ENCODE measurements at regions not wholly inside any gene's neighbourhood (a gene's known extent, or its start where the extent isn't known, plus 50 kb on each side); places are given as distances from the start of the nearest gene placed in this dataset.

DNA sequence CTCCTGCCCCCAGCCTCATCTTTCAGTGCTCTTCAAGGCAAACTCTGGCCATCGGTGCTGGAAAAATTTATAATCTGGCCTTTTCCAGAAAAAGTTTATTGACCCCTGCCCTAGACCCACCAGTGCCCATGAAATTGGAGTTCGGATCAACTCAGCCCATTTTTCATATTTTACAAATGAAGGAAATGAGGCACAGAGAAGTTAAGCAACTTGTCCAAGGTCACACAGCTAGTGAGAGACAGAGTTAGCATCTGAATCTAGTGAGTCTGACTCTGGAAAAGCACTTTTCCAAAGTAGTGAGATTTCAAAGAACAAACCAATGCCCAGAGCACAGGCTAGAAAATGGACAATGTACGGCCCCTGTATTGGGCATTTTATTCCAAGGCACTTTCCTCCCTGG, 69.4 kb upstream of the TLE3 start:
- DNase-seq (ENCODE audit: low read depth, low spot score), result no peak
- POLR2A ChIA-PET, result no interaction called here

DNA sequence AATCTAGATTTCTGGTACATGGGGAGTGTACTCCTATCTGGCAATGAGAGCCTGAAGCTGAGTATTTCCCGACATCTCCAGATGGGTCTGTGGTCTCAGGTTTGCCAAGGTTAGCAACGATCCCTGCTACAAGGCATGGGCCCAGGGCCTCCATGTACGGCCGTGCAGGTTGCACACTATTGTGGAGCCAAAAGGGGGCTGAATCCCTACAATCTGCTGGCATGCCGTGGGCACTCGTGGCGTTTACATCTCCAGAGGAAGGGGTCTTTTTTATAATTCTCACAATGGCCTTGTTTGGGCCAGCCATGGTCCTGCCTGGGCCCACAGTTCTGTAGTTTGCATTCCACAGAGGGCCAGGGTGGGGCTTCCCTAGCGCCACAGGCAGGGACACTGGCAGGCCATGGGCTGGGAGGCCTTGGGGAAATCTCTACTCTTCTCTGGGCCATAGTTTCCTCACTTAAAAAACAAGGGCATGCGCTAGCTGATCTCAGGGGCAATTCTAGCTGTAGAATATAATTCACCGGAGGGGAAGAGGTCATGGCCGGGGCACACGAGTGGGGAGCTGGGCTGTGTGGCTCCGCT, 68.9 kb upstream of the TLE3 start:
- Histone ChIP-seq H3K4me3 (ENCODE audit: low read depth, low read length) (no peak overlapping the region), H3K9me3 (ENCODE audit: control insufficient read depth, insufficient read depth, low read length) (peaks cover 4% of the 10 kb centered on the region), H3K27ac (ENCODE audit: low read depth, low read length) (no peak overlapping the region), H3K27me3 (ENCODE audit: control insufficient read depth, insufficient read depth, low read length) (peaks cover 11% of the 10 kb centered on the region)
- DNase-seq (ENCODE audit: low read depth, low spot score), result no peak
- TF ChIP-seq, protein P1, sequence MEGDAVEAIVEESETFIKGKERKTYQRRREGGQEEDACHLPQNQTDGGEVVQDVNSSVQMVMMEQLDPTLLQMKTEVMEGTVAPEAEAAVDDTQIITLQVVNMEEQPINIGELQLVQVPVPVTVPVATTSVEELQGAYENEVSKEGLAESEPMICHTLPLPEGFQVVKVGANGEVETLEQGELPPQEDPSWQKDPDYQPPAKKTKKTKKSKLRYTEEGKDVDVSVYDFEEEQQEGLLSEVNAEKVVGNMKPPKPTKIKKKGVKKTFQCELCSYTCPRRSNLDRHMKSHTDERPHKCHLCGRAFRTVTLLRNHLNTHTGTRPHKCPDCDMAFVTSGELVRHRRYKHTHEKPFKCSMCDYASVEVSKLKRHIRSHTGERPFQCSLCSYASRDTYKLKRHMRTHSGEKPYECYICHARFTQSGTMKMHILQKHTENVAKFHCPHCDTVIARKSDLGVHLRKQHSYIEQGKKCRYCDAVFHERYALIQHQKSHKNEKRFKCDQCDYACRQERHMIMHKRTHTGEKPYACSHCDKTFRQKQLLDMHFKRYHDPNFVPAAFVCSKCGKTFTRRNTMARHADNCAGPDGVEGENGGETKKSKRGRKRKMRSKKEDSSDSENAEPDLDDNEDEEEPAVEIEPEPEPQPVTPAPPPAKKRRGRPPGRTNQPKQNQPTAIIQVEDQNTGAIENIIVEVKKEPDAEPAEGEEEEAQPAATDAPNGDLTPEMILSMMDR (IDR thresholded peaks at IDR 0.05; ENCODE audit: low read depth, low read length), result no peak
- ChIA-PET POLR2A (no interaction called here), CTCF (no interaction called here)

More for the DNA sequence above, 69.4 kb upstream of the TLE3 start:
- CTCF ChIA-PET, result no interaction called here
- TF ChIP-seq, protein P1 (IDR thresholded peaks at IDR 0.05; ENCODE audit: low read depth, low read length), result no peak
- H3K9me3 ChIP-seq (ENCODE audit: control insufficient read depth, insufficient read depth, low read length), result peaks cover 4% of the 10 kb centered on the region
- H3K4me3 ChIP-seq (ENCODE audit: low read depth, low read length), result no peak overlapping the region
- H3K27ac ChIP-seq (ENCODE audit: low read depth, low read length), result no peak overlapping the region
- H3K27me3 ChIP-seq (ENCODE audit: control insufficient read depth, insufficient read depth, low read length), result peaks cover 17% of the 10 kb centered on the region

DNA sequence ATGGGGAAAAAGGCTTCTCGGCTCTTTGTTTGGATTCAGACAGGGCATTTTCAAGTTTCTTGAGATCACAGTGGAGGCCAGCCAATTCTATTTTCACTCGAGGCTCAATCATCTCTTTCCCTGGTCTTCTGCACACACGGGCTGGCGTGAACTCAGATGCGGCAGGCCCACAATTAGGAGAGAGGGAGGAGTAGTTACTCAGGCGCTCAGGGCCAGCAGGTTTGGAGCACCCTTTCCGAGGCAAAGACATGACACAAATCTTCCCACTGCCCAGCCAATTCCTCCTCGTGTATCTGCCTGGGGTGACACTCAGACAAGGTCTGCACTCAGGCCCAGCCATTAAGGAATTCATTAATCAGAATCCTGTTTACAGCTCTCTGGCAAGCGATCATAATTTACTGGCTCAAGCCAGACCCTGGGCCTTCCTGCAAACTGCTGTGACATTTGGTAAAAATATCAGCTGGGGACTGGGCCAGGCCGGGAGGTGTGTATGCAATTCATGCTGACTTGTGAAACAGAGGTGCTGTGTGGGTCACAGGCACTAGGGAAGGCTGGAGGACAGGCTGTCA, 68.1 kb upstream of the TLE3 start:
- no peak for DNase-seq (ENCODE audit: low read depth, low spot score)
- ChIA-PET CTCF (no interaction called here), POLR2A (no interaction called here)
- no peak overlapping the region for H3K4me3 ChIP-seq (ENCODE audit: low read depth, low read length)
- TF ChIP-seq, protein P1 (IDR thresholded peaks at IDR 0.05; ENCODE audit: low read depth, low read length), result no peak
- H3K27me3 ChIP-seq (ENCODE audit: control insufficient read depth, insufficient read depth, low read length), result peaks cover 4% of the 10 kb centered on the region
- peaks cover 4% of the 10 kb centered on the region for H3K9me3 ChIP-seq (ENCODE audit: control insufficient read depth, insufficient read depth, low read length)
- H3K27ac ChIP-seq (ENCODE audit: low read depth, low read length), result no peak overlapping the region

DNA sequence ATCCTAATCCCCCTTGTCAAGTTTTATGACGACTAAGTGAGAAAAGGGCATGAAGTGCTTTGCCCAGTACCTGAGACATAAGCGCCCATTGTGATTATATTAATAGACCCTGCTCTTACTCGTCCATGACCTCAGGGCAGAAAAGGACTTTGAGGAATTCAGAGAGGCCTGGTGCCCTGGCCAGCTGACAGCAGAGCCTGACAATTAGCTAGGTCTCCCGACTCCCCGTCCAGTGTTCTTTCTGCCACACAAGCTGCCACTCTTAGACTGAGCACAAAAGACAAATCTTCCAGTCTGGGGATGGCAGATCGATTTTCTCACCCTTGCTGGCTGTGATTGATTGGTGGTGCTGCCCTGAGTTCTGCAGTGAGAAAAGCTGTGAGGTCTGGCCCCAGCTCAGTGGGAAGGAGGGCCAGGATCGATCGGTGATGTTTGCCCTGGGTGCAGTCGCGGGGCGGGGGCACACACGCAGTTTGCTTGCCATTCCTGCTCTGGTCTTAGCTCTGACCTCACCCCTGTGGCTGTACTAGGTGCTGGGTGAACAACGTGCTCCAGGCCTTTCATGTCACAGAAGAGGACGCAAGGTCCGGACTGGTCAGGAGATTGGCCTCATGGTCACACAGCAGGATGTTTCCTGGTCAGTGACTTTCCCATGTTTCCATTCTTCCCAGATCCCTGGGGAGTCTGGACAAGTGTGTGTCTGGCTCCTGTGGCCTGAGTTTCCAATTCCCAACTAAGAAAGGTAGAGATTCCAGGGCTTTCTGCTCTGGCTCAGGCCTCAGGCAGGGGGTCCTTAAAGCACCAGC, 67.4 kb upstream of the TLE3 start:
- TF ChIP-seq, protein P1 (IDR thresholded peaks at IDR 0.05; ENCODE audit: low read depth, low read length), result no peak
- H3K9me3 ChIP-seq (ENCODE audit: control insufficient read depth, insufficient read depth, low read length), result peaks cover 4% of the 10 kb centered on the region
- CTCF ChIA-PET, result no interaction called here
- DNase-seq (ENCODE audit: low read depth, low spot score), result no peak
- H3K27ac ChIP-seq (ENCODE audit: low read depth, low read length), result no peak overlapping the region
- POLR2A ChIA-PET, result no interaction called here
- peaks cover 4% of the 10 kb centered on the region for H3K27me3 ChIP-seq (ENCODE audit: control insufficient read depth, insufficient read depth, low read length)
- H3K4me3 ChIP-seq (ENCODE audit: low read depth, low read length), result no peak overlapping the region

Data from AG04450 (cell line).